ENCODE measurements at regions not wholly inside any gene's neighbourhood (a gene's known extent, or its start where the extent isn't known, plus 50 kb on each side); places are given as distances from the start of the nearest gene placed in this dataset.

GRCh38 chr13:112012016-112012704 is 54.8 kb upstream of the SOX1 start:
- TF ChIP-seq GATA3 (IDR thresholded peaks at IDR 0.05; ENCODE audit: low read depth, low read length) (no peak), GATA2 (IDR thresholded peaks at IDR 0.05; ENCODE audit: low read depth, low read length) (no peak)

- no peak for TF ChIP-seq GATA2 (IDR thresholded peaks at IDR 0.05; ENCODE audit: low read depth, low read length)
- no peak for TF ChIP-seq GATA3 (IDR thresholded peaks at IDR 0.05; ENCODE audit: low read depth, low read length)
Measured at GRCh38 chr13:112012705-112013085, 54.3 kb upstream of the SOX1 start.

- TF ChIP-seq GATA2 (IDR thresholded peaks at IDR 0.05; ENCODE audit: low read depth, low read length) = no peak
- TF ChIP-seq GATA3 (IDR thresholded peaks at IDR 0.05; ENCODE audit: low read depth, low read length) = no peak
Measured at GRCh38 chr13:112013665-112014064, 53.3 kb upstream of the SOX1 start.

GRCh38 chr13:112014857-112015256 is 52.1 kb upstream of the SOX1 start:
- TF ChIP-seq GATA3 (IDR thresholded peaks at IDR 0.05; ENCODE audit: low read depth, low read length) (no peak), GATA2 (IDR thresholded peaks at IDR 0.05; ENCODE audit: low read depth, low read length) (no peak)

Data from SH-SY5Y (cell line).